Endothelial cell of umbilical vein (primary cell): ENCODE measurements at regions not wholly inside any gene's neighbourhood (a gene's known extent, or its start where the extent isn't known, plus 50 kb on each side); places are given as distances from the start of the nearest gene placed in this dataset.

ENCODE experiments used
- BruUV-seq: library from RNA; stranded (reverse); fragments of 400-500 nt; replicated peaks from 2 replicates; lab custom pipeline; 2021; lab: Mats Ljungman, UMichigan
- CTCF ChIA-PET: fragments of 300-600, 350-600 bp; sonication (Branson Sonifier 250); formaldehyde crosslinking; loops from one replicate; lab custom pipeline; 2021; ENCODE audit warnings: antibody characterized with exemption, inconsistent platforms; lab: Charles Lee
- POLR2A ChIA-PET: fragments of 300-600, 350-600 bp; sonication (Branson Sonifier 250); formaldehyde crosslinking; loops from one replicate; lab custom pipeline; 2021; ENCODE audit warnings: antibody characterized with exemption, inconsistent platforms; lab: Charles Lee
- DNase-seq: peaks from one replicate; pipeline ENCODE4 v3.0.0-alpha.2; 2011; ENCODE audit warnings: low read depth, low spot score
- FAIRE-seq: peaks from 2 replicates; lab custom pipeline; 2011; peaks lifted over from hg19 to GRCh38; lab: Jason Lieb, UNC
- H2AFZ ChIP-seq: 2 replicates; pipeline ENCODE4 v1.6.0; 2012; ENCODE audit warnings: low read depth, low read length, control low read depth, inconsistent platforms
- H3K27ac ChIP-seq: 2 replicates; pipeline ENCODE4 v1.5.1; 2011; ENCODE audit warnings: low read depth, mild to moderate bottlenecking, control low read depth, low read length, moderate library complexity; ENCODE audit not compliant: insufficient read depth
- H3K27me3 ChIP-seq, 2 experiments: 2 replicates each; pipeline versions ENCODE4 v1.6.0 to v1.6.1; 2011; ENCODE audit warnings: low read length in 2 of 2, mixed read lengths in 1 of 2; ENCODE audit not compliant: control insufficient read depth in 2 of 2, insufficient read depth in 2 of 2
- H3K36me3 ChIP-seq, 2 experiments: 2 replicates in 1 of 2; 3 replicates in 1 of 2; pipeline ENCODE4 v1.5.1; 2011; ENCODE audit warnings: low read length in 2 of 2, mild to moderate bottlenecking in 1 of 2, moderate library complexity in 1 of 2; ENCODE audit not compliant: control insufficient read depth in 2 of 2, insufficient read depth in 2 of 2; ENCODE audit errors: extremely low read depth in 1 of 2
- H3K4me1 ChIP-seq: 3 replicates; pipeline ENCODE4 v1.5.1; 2011; ENCODE audit warnings: mild to moderate bottlenecking, low read length; ENCODE audit not compliant: control insufficient read depth, insufficient read depth; ENCODE audit errors: extremely low read depth
- H3K4me2 ChIP-seq: 2 replicates; pipeline ENCODE4 v1.6.1; 2011; ENCODE audit warnings: low read length, control low read depth, mixed read lengths; ENCODE audit not compliant: insufficient read depth
- H3K4me3 ChIP-seq, 3 experiments: fragments of 200-600 bp in 1 of 3; sonication (generic), shearing (Covaris generic) in 1 of 3; replicated peaks in 1 of 3; 2 replicates each; pipeline ENCODE4 v1.5.1; 2011 to 2016; ENCODE audit warnings: control low read depth in 3 of 3, low read length in 3 of 3, mild to moderate bottlenecking in 2 of 3, inconsistent platforms in 1 of 3, low read depth in 1 of 3, moderate library complexity in 1 of 3; ENCODE audit not compliant: insufficient read depth in 1 of 3
- H3K79me2 ChIP-seq: 2 replicates; pipeline ENCODE4 v1.6.0; 2012; ENCODE audit warnings: low read length, inconsistent platforms; ENCODE audit not compliant: control insufficient read depth, insufficient read depth
- H3K9ac ChIP-seq: replicated peaks from 2 replicates; pipeline ENCODE3; 2011; ENCODE audit warnings: low read length, control low read depth; ENCODE audit not compliant: insufficient read depth; ENCODE audit errors: extremely low read depth
- H3K9me1 ChIP-seq: replicated peaks from 3 replicates; pipeline ENCODE4 v1.6.0; 2011; ENCODE audit warnings: mild to moderate bottlenecking, low read length; ENCODE audit not compliant: control insufficient read depth, insufficient read depth; ENCODE audit errors: extremely low read depth
- H3K9me3 ChIP-seq: replicated peaks from 2 replicates; pipeline ENCODE4 v1.5.1; 2012; ENCODE audit warnings: low read length, inconsistent platforms; ENCODE audit not compliant: control insufficient read depth, insufficient read depth
- H4K20me1 ChIP-seq: replicated peaks from 2 replicates; pipeline ENCODE3; 2011; ENCODE audit warnings: mild to moderate bottlenecking, low read length; ENCODE audit not compliant: control insufficient read depth, insufficient read depth; ENCODE audit errors: extremely low read depth
- EZH2 ChIP-seq: IDR thresholded peaks from 2 replicates; pipeline ENCODE4 v1.6.1; 2012; ENCODE audit warnings: borderline replicate concordance, low read depth, mild to moderate bottlenecking, moderate library complexity, low read length, inconsistent platforms; ENCODE audit not compliant: severe bottlenecking
- FOS ChIP-seq: IDR thresholded peaks from 2 replicates; pipeline ENCODE4 v1.6.1; 2011; ENCODE audit warnings: mild to moderate bottlenecking, low read length, moderate library complexity, borderline replicate concordance; ENCODE audit not compliant: insufficient read depth
- GATA2 ChIP-seq: IDR thresholded peaks from 2 replicates; pipeline ENCODE4 v1.7.0; 2011; ENCODE audit warnings: low read depth, mild to moderate bottlenecking, moderate library complexity, mixed read lengths, low read length; ENCODE audit not compliant: insufficient read length, insufficient read depth
- JUN ChIP-seq: IDR thresholded peaks from 2 replicates; pipeline ENCODE4 v1.6.1; 2011; ENCODE audit warnings: borderline replicate concordance, low read depth; ENCODE audit not compliant: insufficient read length, insufficient read depth
- MYC ChIP-seq: IDR thresholded peaks from one replicate; pipeline ENCODE4 v1.6.1; 2011; ENCODE audit warnings: mild to moderate bottlenecking, low read depth, low read length
- POLR2A ChIP-seq: IDR thresholded peaks from 2 replicates; pipeline ENCODE4 v1.6.1; 2012; ENCODE audit warnings: low read depth, mild to moderate bottlenecking, control low read depth, low read length
- POLR2AphosphoS5 ChIP-seq: IDR thresholded peaks from 2 replicates; pipeline ENCODE4 v1.6.1; 2012; ENCODE audit warnings: low read depth, mild to moderate bottlenecking, control low read depth, low read length, moderate library complexity; ENCODE audit not compliant: insufficient read depth
- dilution Hi-C: fragments of 300-500 bp; cut with MboI; formaldehyde crosslinking; loops from one replicate; pipeline ENCODE4 v1.15.0; 2019; ENCODE audit warnings: low sequenced_read_pairs; ENCODE audit not compliant: extremely low pct_ligation_motif_present
- intact Hi-C: fragments of 100-400 bp; cut with micrococcal nuclease; formaldehyde crosslinking; loops from one replicate; pipeline ENCODE4 v1.10.0; 2022
- TF ChIP-seq, protein P1 (sequence below): IDR thresholded peaks from 2 replicates; pipeline ENCODE4 v1.6.1; 2011; ENCODE audit not compliant: insufficient read depth, insufficient read length
- TF ChIP-seq, protein P2 (sequence below), 2 donors: IDR thresholded peaks; 1 replicate in 1 of 2; 2 replicates in 1 of 2; pipeline ENCODE4 v1.5.1; 2011; ENCODE audit warnings: low read length in 2 of 2, mild to moderate bottlenecking in 2 of 2, moderate library complexity in 2 of 2, control low read depth in 1 of 2, inconsistent platforms in 1 of 2, low read depth in 1 of 2; ENCODE audit not compliant: insufficient read depth in 1 of 2; ENCODE audit errors: extremely low read depth in 1 of 2

DNA sequence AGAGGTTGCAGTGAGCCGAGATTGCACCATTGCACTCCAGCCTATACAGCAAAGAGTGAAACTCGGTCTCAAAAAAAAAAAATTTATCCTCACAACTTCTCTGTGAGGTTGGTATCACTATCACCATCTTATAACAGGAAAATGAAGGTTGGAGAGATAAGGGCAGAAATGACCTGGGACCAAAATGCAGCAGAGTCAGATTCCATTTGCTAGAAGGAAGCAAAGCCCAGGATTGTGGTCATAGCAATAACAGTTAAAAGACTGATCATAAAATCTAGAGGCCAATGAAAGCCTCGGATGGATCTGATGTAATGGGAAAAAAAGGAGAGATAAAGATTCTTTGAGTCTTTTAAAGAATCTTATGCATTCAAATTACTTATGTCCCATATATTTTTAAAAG is 69.6 kb upstream of the TEKT1 start:
- DNase-seq (no peak), FAIRE-seq (no peak)
- Histone ChIP-seq H3K4me1 (no peaks in the 10 kb centered on the region), H4K20me1 (no peaks in the 10 kb centered on the region), H3K9me3 (no peaks in the 10 kb centered on the region), H3K27ac (no peak overlapping the region), H3K79me2 (no peaks in the 10 kb centered on the region), H3K9me1 (no peaks in the 10 kb centered on the region), H3K9ac (no peak overlapping the region), H3K4me2 (no peak overlapping the region), H3K4me3 (no peak overlapping the region), H2AFZ (no peak overlapping the region), H3K36me3 (no peaks in the 10 kb centered on the region), H3K27me3 (peaks cover 13 to 17% of the 10 kb centered on the region in 2 experiments)
- POLR2A ChIA-PET = interaction anchor here (0.7 kb wide), 1 partner anchor 178 kb away, joined by 3 read pairs; no protein-coding TSS in a partner anchor
- intact Hi-C loops = no loop called here
- CTCF ChIA-PET = no interaction called here
- TF ChIP-seq, protein P1, sequence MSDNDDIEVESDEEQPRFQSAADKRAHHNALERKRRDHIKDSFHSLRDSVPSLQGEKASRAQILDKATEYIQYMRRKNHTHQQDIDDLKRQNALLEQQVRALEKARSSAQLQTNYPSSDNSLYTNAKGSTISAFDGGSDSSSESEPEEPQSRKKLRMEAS = no peak
- no peak for TF ChIP-seq MYC
- TF ChIP-seq EZH2 = no peak
- TF ChIP-seq POLR2AphosphoS5 = no peak
- no peak for TF ChIP-seq JUN
- TF ChIP-seq, protein P2, sequence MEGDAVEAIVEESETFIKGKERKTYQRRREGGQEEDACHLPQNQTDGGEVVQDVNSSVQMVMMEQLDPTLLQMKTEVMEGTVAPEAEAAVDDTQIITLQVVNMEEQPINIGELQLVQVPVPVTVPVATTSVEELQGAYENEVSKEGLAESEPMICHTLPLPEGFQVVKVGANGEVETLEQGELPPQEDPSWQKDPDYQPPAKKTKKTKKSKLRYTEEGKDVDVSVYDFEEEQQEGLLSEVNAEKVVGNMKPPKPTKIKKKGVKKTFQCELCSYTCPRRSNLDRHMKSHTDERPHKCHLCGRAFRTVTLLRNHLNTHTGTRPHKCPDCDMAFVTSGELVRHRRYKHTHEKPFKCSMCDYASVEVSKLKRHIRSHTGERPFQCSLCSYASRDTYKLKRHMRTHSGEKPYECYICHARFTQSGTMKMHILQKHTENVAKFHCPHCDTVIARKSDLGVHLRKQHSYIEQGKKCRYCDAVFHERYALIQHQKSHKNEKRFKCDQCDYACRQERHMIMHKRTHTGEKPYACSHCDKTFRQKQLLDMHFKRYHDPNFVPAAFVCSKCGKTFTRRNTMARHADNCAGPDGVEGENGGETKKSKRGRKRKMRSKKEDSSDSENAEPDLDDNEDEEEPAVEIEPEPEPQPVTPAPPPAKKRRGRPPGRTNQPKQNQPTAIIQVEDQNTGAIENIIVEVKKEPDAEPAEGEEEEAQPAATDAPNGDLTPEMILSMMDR (IDR thresholded peaks at IDR 0.05; ENCODE audit: extremely low read depth in 1 of 2, insufficient read depth in 1 of 2, low read depth in 1 of 2, low read length in 2 of 2) = no peak
- TF ChIP-seq GATA2 = no peak
- no peak for TF ChIP-seq FOS
- TF ChIP-seq POLR2A = no peak
- BruUV-seq = no TSS peak
- dilution Hi-C loops = no loop called here
